H1 (cell line): ENCODE measurements at regions not wholly inside any gene's neighbourhood (a gene's known extent, or its start where the extent isn't known, plus 50 kb on each side); places are given as distances from the start of the nearest gene placed in this dataset.

Source experiments
- CTCF ChIA-PET: fragments of 300-600 bp; sonication (Branson Sonifier 250); formaldehyde crosslinking; loops from one replicate; lab custom pipeline; 2021; ENCODE audit not compliant: partially characterized antibody; lab: Charles Lee
- POLR2A ChIA-PET: fragments of 300-600 bp; sonication (Branson Sonifier 250); formaldehyde crosslinking; loops from one replicate; lab custom pipeline; 2021; ENCODE audit warnings: inconsistent platforms; ENCODE audit not compliant: partially characterized antibody; lab: Charles Lee
- DNase-seq, 2 experiments: peaks; one replicate each; pipeline versions ENCODE4 v3.0.0 to v3.0.0-alpha.2; 2010 to 2022; ENCODE audit warnings: low spot score in 2 of 2, low read depth in 1 of 2, mixed read lengths in 1 of 2
- FAIRE-seq: peaks from 2 replicates; lab custom pipeline; 2011; peaks lifted over from hg19 to GRCh38; lab: Jason Lieb, UNC
- H2AFZ ChIP-seq: 2 replicates; pipeline ENCODE4 v1.8.1; 2012; ENCODE audit warnings: low read length, inconsistent platforms
- H2AK5ac ChIP-seq: 2 replicates; pipeline ENCODE4 v1.6.1; 2013; ENCODE audit warnings: low read depth, low read length
- H2BK120ac ChIP-seq: replicated peaks from 2 replicates; pipeline ENCODE3; 2013; ENCODE audit warnings: low read depth, low read length, inconsistent platforms
- H2BK12ac ChIP-seq: 2 replicates; pipeline ENCODE4 v1.6.1; 2013; ENCODE audit warnings: low read depth, low read length
- H2BK15ac ChIP-seq: 2 replicates; pipeline ENCODE4 v1.6.1; 2013; ENCODE audit warnings: low read length
- H2BK20ac ChIP-seq: 2 replicates; pipeline ENCODE4 v1.6.1; 2013; ENCODE audit warnings: low read length
- H2BK5ac ChIP-seq: 2 replicates; pipeline ENCODE4 v1.6.1; 2013; ENCODE audit warnings: low read depth, low read length
- H3K14ac ChIP-seq: 2 replicates; pipeline ENCODE4 v1.6.1; 2013; ENCODE audit warnings: inconsistent platforms; ENCODE audit not compliant: insufficient read length
- H3K18ac ChIP-seq: 2 replicates; pipeline ENCODE4 v1.6.1; 2013; ENCODE audit warnings: low read length; ENCODE audit errors: extremely low read depth
- H3K23ac ChIP-seq: 2 replicates; pipeline ENCODE4 v1.6.1; 2013; ENCODE audit warnings: inconsistent platforms; ENCODE audit not compliant: insufficient read length
- H3K23me2 ChIP-seq: 2 replicates; pipeline ENCODE4 v1.6.1; 2013; ENCODE audit warnings: low read depth, low read length
- H3K27ac ChIP-seq: 2 replicates; pipeline ENCODE4 v1.6.1; 2011; ENCODE audit warnings: low read depth, low read length, inconsistent platforms
- H3K27me3 ChIP-seq, 4 experiments: replicated peaks in 1 of 4; 1 replicate in 1 of 4; 2 replicates in 3 of 4; pipeline versions ENCODE4 v1.6.1 to v1.8.1; 2011 to 2013; ENCODE audit warnings: low read length in 3 of 4, mild to moderate bottlenecking in 3 of 4, inconsistent platforms in 2 of 4, mixed read lengths in 2 of 4, moderate library complexity in 1 of 4; ENCODE audit not compliant: control insufficient read depth in 3 of 4, insufficient read depth in 3 of 4; ENCODE audit errors: extremely low read depth in 1 of 4
- H3K36me3 ChIP-seq, 4 experiments: 2 replicates each; pipeline versions ENCODE4 v1.6.1 to v1.8.1; 2011 to 2013; ENCODE audit warnings: mild to moderate bottlenecking in 4 of 4, low read length in 3 of 4, moderate library complexity in 2 of 4, control low read depth in 1 of 4, inconsistent platforms in 1 of 4; ENCODE audit not compliant: insufficient read depth in 4 of 4, control insufficient read depth in 2 of 4
- H3K4ac ChIP-seq: replicated peaks from 2 replicates; pipeline ENCODE3; 2013; ENCODE audit warnings: low read length, low read depth, mixed read lengths, inconsistent platforms; ENCODE audit not compliant: insufficient read length
- H3K4me1 ChIP-seq, 4 experiments: replicated peaks in 1 of 4; 1 replicate in 1 of 4; 2 replicates in 3 of 4; pipeline versions ENCODE4 v1.6.1 to v1.8.1; 2011 to 2013; ENCODE audit warnings: low read length in 3 of 4, inconsistent platforms in 2 of 4, mixed read lengths in 1 of 4; ENCODE audit not compliant: insufficient read depth in 4 of 4, control insufficient read depth in 3 of 4
- H3K4me2 ChIP-seq, 2 experiments: 2 replicates each; pipeline versions ENCODE4 v1.6.1 to v1.8.1; 2011 to 2013; ENCODE audit warnings: low read depth in 2 of 2, low read length in 2 of 2, control low read depth in 1 of 2, inconsistent platforms in 1 of 2, mild to moderate bottlenecking in 1 of 2; ENCODE audit not compliant: insufficient read depth in 1 of 2
- H3K4me3 ChIP-seq, 4 experiments: fragments of 200-600, 300-600 bp in 1 of 4; sonication (generic), shearing (Covaris generic), sonication (Bioruptor Twin) in 1 of 4; 2 replicates each; pipeline versions ENCODE4 v1.5.1 to v1.8.1; 2011 to 2016; ENCODE audit warnings: low read length in 4 of 4, low read depth in 3 of 4, control low read depth in 2 of 4, inconsistent platforms in 2 of 4, mild to moderate bottlenecking in 2 of 4, mixed read lengths in 1 of 4, moderate library complexity in 1 of 4; ENCODE audit not compliant: insufficient read depth in 2 of 4; ENCODE audit errors: extremely low read depth in 1 of 4
- H3K56ac ChIP-seq: replicated peaks from 2 replicates; pipeline ENCODE3; 2013; ENCODE audit warnings: low read depth, mild to moderate bottlenecking, mixed read lengths, low read length, inconsistent platforms; ENCODE audit not compliant: insufficient read length
- H3K79me1 ChIP-seq: 2 replicates; pipeline ENCODE4 v1.6.1; 2013; ENCODE audit warnings: low read depth, low read length, control low read depth
- H3K79me2 ChIP-seq, 2 experiments: 2 replicates each; pipeline versions ENCODE4 v1.6.1 to v1.8.1; 2012 to 2013; ENCODE audit warnings: low read length in 2 of 2, mild to moderate bottlenecking in 2 of 2, inconsistent platforms in 1 of 2; ENCODE audit not compliant: insufficient read depth in 2 of 2, control insufficient read depth in 1 of 2
- H3K9ac ChIP-seq, 4 experiments: replicated peaks in 1 of 4; 1 replicate in 1 of 4; 2 replicates in 3 of 4; pipeline versions ENCODE4 v1.6.1 to v1.8.1; 2011 to 2013; ENCODE audit warnings: low read depth in 3 of 4, low read length in 3 of 4, control low read depth in 2 of 4, mild to moderate bottlenecking in 2 of 4, moderate library complexity in 2 of 4, inconsistent platforms in 1 of 4; ENCODE audit errors: extremely low read depth in 1 of 4
- H3K9me3 ChIP-seq, 2 experiments: 2 replicates each; pipeline versions ENCODE4 v1.6.1 to v1.8.1; 2012 to 2013; ENCODE audit warnings: mild to moderate bottlenecking in 2 of 2, moderate library complexity in 2 of 2, control low read depth in 1 of 2, inconsistent platforms in 1 of 2, low read depth in 1 of 2, low read length in 1 of 2, mixed read lengths in 1 of 2; ENCODE audit not compliant: insufficient read depth in 2 of 2
- H4K20me1 ChIP-seq, 2 experiments: replicated peaks in 1 of 2; 2 replicates each; pipeline versions ENCODE3 to v1.8.1; 2011 to 2013; ENCODE audit warnings: inconsistent platforms in 2 of 2, low read length in 2 of 2, mild to moderate bottlenecking in 1 of 2; ENCODE audit not compliant: insufficient read depth in 2 of 2, control insufficient read depth in 1 of 2
- H4K5ac ChIP-seq: 2 replicates; pipeline ENCODE4 v1.6.1; 2013; ENCODE audit warnings: low read length, low read depth, mixed read lengths, inconsistent platforms; ENCODE audit not compliant: insufficient read length
- H4K8ac ChIP-seq: 2 replicates; pipeline ENCODE4 v1.8.0; 2013; ENCODE audit warnings: mild to moderate bottlenecking, moderate library complexity, low read length, inconsistent platforms; ENCODE audit not compliant: insufficient read depth; ENCODE audit errors: extremely low read depth
- H4K91ac ChIP-seq: replicated peaks from 2 replicates; pipeline ENCODE3; 2013; ENCODE audit warnings: low read length, mixed read lengths, inconsistent platforms; ENCODE audit not compliant: insufficient read length
- CHD1 ChIP-seq: IDR thresholded peaks from 2 replicates; pipeline ENCODE4 v1.6.1; 2012; ENCODE audit warnings: low read depth, low read length, improper control_type of control experiment
- CTBP2 ChIP-seq: IDR thresholded peaks from 2 replicates; pipeline ENCODE4 v1.7.0; 2011; ENCODE audit warnings: borderline replicate concordance, mild to moderate bottlenecking, moderate library complexity, mixed read lengths, low read length; ENCODE audit not compliant: insufficient read depth, insufficient read length
- CTCF ChIP-seq, 3 experiments: IDR thresholded peaks; 1 replicate in 2 of 3; 2 replicates in 1 of 3; pipeline versions ENCODE4 v1.5.1 to v1.6.1; 2011; ENCODE audit warnings: low read length in 3 of 3, mild to moderate bottlenecking in 3 of 3, inconsistent platforms in 2 of 3, low read depth in 1 of 3, moderate library complexity in 1 of 3; ENCODE audit not compliant: insufficient read depth in 1 of 3; ENCODE audit errors: control extremely low read depth in 1 of 3
- GTF2F1 ChIP-seq: IDR thresholded peaks from 2 replicates; pipeline ENCODE4 v1.6.1; 2012; ENCODE audit warnings: low read depth, low read length, improper control_type of control experiment, borderline replicate concordance
- JUND ChIP-seq: IDR thresholded peaks from 2 replicates; pipeline ENCODE4 v1.6.1; 2011; ENCODE audit warnings: mild to moderate bottlenecking, improper control_type of control experiment, low read length
- KDM5A ChIP-seq: fragments of 200-600 bp; IDR thresholded peaks from 2 replicates; pipeline ENCODE4 v1.7.1; 2012; ENCODE audit warnings: mild to moderate bottlenecking, low read length, inconsistent platforms, mixed read lengths
- NANOG ChIP-seq: IDR thresholded peaks from 2 replicates; pipeline ENCODE4 v1.6.1; 2011; ENCODE audit warnings: low read length, low read depth, mild to moderate bottlenecking, inconsistent platforms; ENCODE audit not compliant: insufficient read depth, poor library complexity, severe bottlenecking
- TAF7 ChIP-seq: optimal IDR thresholded peaks from 2 replicates; pipeline ENCODE3; 2011; ENCODE audit warnings: low read depth, mild to moderate bottlenecking, inconsistent platforms, low read length, moderate library complexity, borderline replicate concordance
- USF2 ChIP-seq: IDR thresholded peaks from 2 replicates; pipeline ENCODE4 v1.6.1; 2011; ENCODE audit warnings: low read length, improper control_type of control experiment
- WGBS, 2 experiments: shearing (Covaris generic) in 1 of 2; methylation state at CpG; one replicate each; pipeline versions ENCODE4 v1.1.6 to v1.1.7; 2013 to 2015; ENCODE audit warnings: low lambda C conversion rate in 2 of 2, mixed read lengths in 2 of 2, inconsistent platforms in 1 of 2, low coverage in 1 of 2, missing lambda C conversion rate in 1 of 2; ENCODE audit not compliant: insufficient replicate concordance in 2 of 2, insufficient coverage in 1 of 2, insufficient read length in 1 of 2; ENCODE audit errors: extremely low coverage in 1 of 2, missing lambda C conversion rate in 1 of 2; 5-methylcytosine and 5-hydroxymethylcytosine counted together

GRCh38 chr10:52664629-52665028 is 108.0 kb downstream of the MBL2 start:
- WGBS, 2 experiments: 90% methylated on average over 3 of the region's 3 CpGs; no CpG with 5 or more reads in 1 of the 2 experiments
- DNase-seq (no peak), FAIRE-seq (no peak)
- TF ChIP-seq NANOG: no peak
- no peak for TF ChIP-seq CHD1
- no peak for TF ChIP-seq JUND
- TF ChIP-seq KDM5A: no peak
- no peak for TF ChIP-seq CTCF (IDR thresholded peaks at IDR 0.05; ENCODE audit: control extremely low read depth in 1 of 3, insufficient read depth in 1 of 3, low read depth in 1 of 3, low read length in 3 of 3)
- TF ChIP-seq GTF2F1: no peak
- TF ChIP-seq TAF7: no peak
- TF ChIP-seq USF2: no peak
- TF ChIP-seq CTBP2: no peak

More at GRCh38 chr10:52664629-52665028, 108.0 kb downstream of the MBL2 start:
- H2BK20ac ChIP-seq: no peak overlapping the region
- no peak overlapping the region for H4K8ac ChIP-seq
- CTCF ChIA-PET: interaction anchor here (1.0 to 1.5 kb wide), 4 partner anchors 12 to 113 kb away, joined by 3 to 8 read pairs (median 4); no protein-coding TSS in a partner anchor
- H4K91ac ChIP-seq: no peak overlapping the region
- no peak overlapping the region for H3K9ac ChIP-seq
- H2BK5ac ChIP-seq: no peak overlapping the region
- POLR2A ChIA-PET: no interaction called here
- peaks cover 0 to 1% (median 0%) of the 10 kb centered on the region in 4 experiments; a peak in 1 of 7 replicates for H3K27me3 ChIP-seq
- no peak overlapping the region for H3K4me2 ChIP-seq
- no peak overlapping the region for H2BK12ac ChIP-seq
- no peak overlapping the region for H2BK120ac ChIP-seq
- no peaks in the 10 kb centered on the region for H3K79me2 ChIP-seq
- H3K4me3 ChIP-seq: no peak overlapping the region
- no peak overlapping the region for H3K23ac ChIP-seq
- H2AK5ac ChIP-seq: no peak overlapping the region
- H3K56ac ChIP-seq: no peak overlapping the region
- H3K4ac ChIP-seq: no peak overlapping the region
- no peak overlapping the region for H3K14ac ChIP-seq
- H3K36me3 ChIP-seq: no peaks in the 10 kb centered on the region
- H4K5ac ChIP-seq: no peak overlapping the region
- H3K79me1 ChIP-seq: no peaks in the 10 kb centered on the region
- H2BK15ac ChIP-seq: no peak overlapping the region
- no peak overlapping the region for H3K27ac ChIP-seq
- peaks cover 0 to 9% of the 10 kb centered on the region in 2 experiments; a peak in 1 of 4 replicates for H3K9me3 ChIP-seq
- no peak overlapping the region for H3K18ac ChIP-seq
- H3K23me2 ChIP-seq: no peaks in the 10 kb centered on the region
- H3K4me1 ChIP-seq: no peaks in the 10 kb centered on the region
- no peaks in the 10 kb centered on the region for H4K20me1 ChIP-seq
- no peak overlapping the region for H2AFZ ChIP-seq
